ENCODE measurements at regions not wholly inside any gene's neighbourhood (a gene's known extent, or its start where the extent isn't known, plus 50 kb on each side); places are given as distances from the start of the nearest gene placed in this dataset.

DNA sequence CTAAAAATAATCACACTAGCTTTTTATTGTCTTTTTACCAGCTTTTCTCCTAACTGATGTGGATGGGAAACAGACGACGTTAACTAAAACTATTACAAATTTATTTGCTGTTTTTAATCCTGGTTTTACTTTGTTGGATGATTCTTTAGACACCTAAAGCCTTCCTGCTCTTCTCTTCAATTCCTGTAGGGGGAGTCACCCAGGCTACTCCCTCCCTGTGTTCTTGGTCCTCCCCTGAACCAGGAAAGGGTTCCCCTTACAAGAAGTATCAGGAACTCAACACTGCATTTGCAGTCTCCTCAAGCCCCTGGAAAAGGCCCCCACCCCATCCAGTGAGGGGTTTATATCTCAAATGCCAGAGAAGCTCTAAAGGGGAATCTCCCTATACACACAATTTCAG lies 206.1 kb downstream of the SUCLA2 start:
- Histone ChIP-seq H3K27ac (ENCODE audit: low read depth in 1 of 2, low read length in 2 of 2) (no peak overlapping the region), H3K36me3 (replicated peaks in 1 of 2; ENCODE audit: control insufficient read depth in 1 of 2, insufficient read depth in 2 of 2, low read length in 2 of 2) (no peaks in the 10 kb centered on the region), H3K27me3 (ENCODE audit: control insufficient read depth in 2 of 2, insufficient read depth in 2 of 2, low read length in 2 of 2) (no peaks in the 10 kb centered on the region), H2AFZ (ENCODE audit: insufficient read depth, low read depth, low read length, poor library complexity, severe bottlenecking) (no peak overlapping the region), H3K9ac (ENCODE audit: insufficient read depth, low read length, poor library complexity, severe bottlenecking) (no peak overlapping the region), H3K4me3 (replicated peaks in 1 of 3; ENCODE audit: low read depth in 2 of 3, low read length in 3 of 3) (no peak overlapping the region), H3K4me2 (replicated peaks; ENCODE audit: extremely low read depth, low read length, poor library complexity, severe bottlenecking) (no peak overlapping the region), H3K79me2 (ENCODE audit: insufficient read depth, low read length) (no peaks in the 10 kb centered on the region), H4K20me1 (ENCODE audit: insufficient read depth, low read length) (no peaks in the 10 kb centered on the region), H3K9me3 (replicated peaks in 1 of 2; ENCODE audit: control insufficient read depth in 1 of 2, insufficient read depth in 1 of 2, low read length in 2 of 2) (peaks cover 18 to 21% of the 10 kb centered on the region in 2 donors), H3K4me1 (ENCODE audit: control insufficient read depth in 1 of 2, insufficient read depth in 2 of 2, low read length in 2 of 2) (no peaks in the 10 kb centered on the region)
- Mint-ChIP-seq H3K4me1 (no peaks in the 10 kb centered on the region), H3K4me3 (no peak overlapping the region), H3K36me3 (no peaks in the 10 kb centered on the region), H3K27me3 (ENCODE audit: low read depth in 3 of 3) (peaks cover 0 to 1% (median 0%) of the 10 kb centered on the region in 3 donors), H3K27ac (no peak overlapping the region), H3K9me3 (peaks cover 14 to 24% (median 17%) of the 10 kb centered on the region in 7 donors)
- TF ChIP-seq, protein P1, sequence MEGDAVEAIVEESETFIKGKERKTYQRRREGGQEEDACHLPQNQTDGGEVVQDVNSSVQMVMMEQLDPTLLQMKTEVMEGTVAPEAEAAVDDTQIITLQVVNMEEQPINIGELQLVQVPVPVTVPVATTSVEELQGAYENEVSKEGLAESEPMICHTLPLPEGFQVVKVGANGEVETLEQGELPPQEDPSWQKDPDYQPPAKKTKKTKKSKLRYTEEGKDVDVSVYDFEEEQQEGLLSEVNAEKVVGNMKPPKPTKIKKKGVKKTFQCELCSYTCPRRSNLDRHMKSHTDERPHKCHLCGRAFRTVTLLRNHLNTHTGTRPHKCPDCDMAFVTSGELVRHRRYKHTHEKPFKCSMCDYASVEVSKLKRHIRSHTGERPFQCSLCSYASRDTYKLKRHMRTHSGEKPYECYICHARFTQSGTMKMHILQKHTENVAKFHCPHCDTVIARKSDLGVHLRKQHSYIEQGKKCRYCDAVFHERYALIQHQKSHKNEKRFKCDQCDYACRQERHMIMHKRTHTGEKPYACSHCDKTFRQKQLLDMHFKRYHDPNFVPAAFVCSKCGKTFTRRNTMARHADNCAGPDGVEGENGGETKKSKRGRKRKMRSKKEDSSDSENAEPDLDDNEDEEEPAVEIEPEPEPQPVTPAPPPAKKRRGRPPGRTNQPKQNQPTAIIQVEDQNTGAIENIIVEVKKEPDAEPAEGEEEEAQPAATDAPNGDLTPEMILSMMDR (IDR thresholded peaks at IDR 0.05), result peak; percentile 56
- WGBS (ENCODE audit: insufficient coverage), result no CpG with 5 or more reads among the region's 2 CpGs
- DNase-seq, result no peak
- intact Hi-C loops (cut with micrococcal nuclease), result no loop called here

GRCh38 chr13:47790755-47791154 lies 210.3 kb downstream of the SUCLA2 start:
- H3K9me3 ChIP-seq (replicated peaks in 1 of 2; ENCODE audit: control insufficient read depth in 1 of 2, insufficient read depth in 1 of 2, low read length in 2 of 2), result peaks cover 21 to 24% of the 10 kb centered on the region in 2 donors
- H3K4me1 ChIP-seq (ENCODE audit: control insufficient read depth in 1 of 2, insufficient read depth in 2 of 2, low read length in 2 of 2), result no peaks in the 10 kb centered on the region
- H3K79me2 ChIP-seq (ENCODE audit: insufficient read depth, low read length), result no peaks in the 10 kb centered on the region
- no peaks in the 10 kb centered on the region for H4K20me1 ChIP-seq (ENCODE audit: insufficient read depth, low read length)
- Mint-ChIP-seq H3K4me1 (no peaks in the 10 kb centered on the region), H3K4me3 (no peak overlapping the region), H3K36me3 (no peaks in the 10 kb centered on the region), H3K9me3 (peaks cover 16 to 34% (median 20%) of the 10 kb centered on the region in 7 donors), H3K27me3 (ENCODE audit: low read depth in 3 of 3) (peaks cover 0 to 2% (median 0%) of the 10 kb centered on the region in 3 donors), H3K27ac (no peak overlapping the region)
- DNase-seq, result no peak
- no peak overlapping the region for H3K4me3 ChIP-seq (replicated peaks in 1 of 3; ENCODE audit: low read depth in 2 of 3, low read length in 3 of 3)
- no peak overlapping the region for H3K27ac ChIP-seq (ENCODE audit: low read depth in 1 of 2, low read length in 2 of 2)
- no peak overlapping the region for H3K9ac ChIP-seq (ENCODE audit: insufficient read depth, low read length, poor library complexity, severe bottlenecking)
- H3K36me3 ChIP-seq (replicated peaks in 1 of 2; ENCODE audit: control insufficient read depth in 1 of 2, insufficient read depth in 2 of 2, low read length in 2 of 2), result no peaks in the 10 kb centered on the region
- TF ChIP-seq, protein P1 (IDR thresholded peaks at IDR 0.05), result no peak
- intact Hi-C loops (cut with micrococcal nuclease), result no loop called here
- 95% methylated on average over 2 of the region's 2 CpGs for WGBS (ENCODE audit: insufficient coverage)
- no peak overlapping the region for H2AFZ ChIP-seq (ENCODE audit: insufficient read depth, low read depth, low read length, poor library complexity, severe bottlenecking)
- no peaks in the 10 kb centered on the region for H3K27me3 ChIP-seq (ENCODE audit: control insufficient read depth in 2 of 2, insufficient read depth in 2 of 2, low read length in 2 of 2)
- no peak overlapping the region for H3K4me2 ChIP-seq (replicated peaks; ENCODE audit: extremely low read depth, low read length, poor library complexity, severe bottlenecking)
